NT2/D1 (cell line): ENCODE measurements at regions not wholly inside any gene's neighbourhood (a gene's known extent, or its start where the extent isn't known, plus 50 kb on each side); places are given as distances from the start of the nearest gene placed in this dataset.
"Not testable (repeated sequence)": the region's sequence is repeated elsewhere in the genome, so short reads cannot be mapped to it uniquely, and the experiment has no call there.

Experiments used
- DNase-seq: peaks from one replicate; pipeline ENCODE4 v3.0.0-alpha.2; 2011; ENCODE audit warnings: low read depth, low spot score
- H3K27me3 ChIP-seq: 2 replicates; pipeline ENCODE4 v1.6.0; 2011; ENCODE audit warnings: mild to moderate bottlenecking; ENCODE audit not compliant: insufficient read length, insufficient read depth
- H3K36me3 ChIP-seq: 2 replicates; pipeline ENCODE4 v1.6.1; 2011; ENCODE audit warnings: mild to moderate bottlenecking, low read length, mixed read lengths; ENCODE audit not compliant: insufficient read depth, insufficient read length
- H3K4me1 ChIP-seq: 2 replicates; pipeline ENCODE4 v1.5.1; 2011; ENCODE audit not compliant: insufficient read depth, insufficient read length
- H3K4me3 ChIP-seq: 2 replicates; pipeline ENCODE4 v1.5.1; 2011; ENCODE audit warnings: low read depth; ENCODE audit not compliant: insufficient read length
- H3K9ac ChIP-seq: 2 replicates; pipeline ENCODE4 v1.6.0; 2011; ENCODE audit warnings: low read depth; ENCODE audit not compliant: insufficient read length
- H3K9me3 ChIP-seq: 2 replicates; pipeline ENCODE4 v1.5.1; 2011; ENCODE audit warnings: mild to moderate bottlenecking, low read length; ENCODE audit not compliant: insufficient read depth
- SUZ12 ChIP-seq: IDR thresholded peaks from 2 replicates; pipeline ENCODE4 v1.6.1; 2011; ENCODE audit not compliant: insufficient read length, insufficient read depth; ENCODE audit errors: extremely low read depth
- YY1 ChIP-seq: IDR thresholded peaks from 2 replicates; pipeline ENCODE4 v1.6.1; 2011; ENCODE audit not compliant: insufficient read length, insufficient read depth
- ZNF274 ChIP-seq: IDR thresholded peaks from 2 replicates; pipeline ENCODE4 v1.6.1; 2011; ENCODE audit warnings: mild to moderate bottlenecking, low read depth, low read length

GRCh38 chr11:38884145-38884865 lies 2286.3 kb upstream of the RAG2 start:
- Histone ChIP-seq H3K4me3 (no peak overlapping the region), H3K36me3 (no peaks in the 10 kb centered on the region), H3K27me3 (no peaks in the 10 kb centered on the region), H3K9ac (no peak overlapping the region), H3K4me1 (no peaks in the 10 kb centered on the region), H3K9me3 (no peaks in the 10 kb centered on the region)
- TF ChIP-seq YY1 (no peak), ZNF274 (no peak), SUZ12 (no peak)
- no peak for DNase-seq

GRCh38 chr11:38867338-38867737 lies 2269.3 kb upstream of the RAG2 start:
- no peak overlapping the region for H3K4me3 ChIP-seq
- TF ChIP-seq YY1 (no peak), SUZ12 (no peak), ZNF274 (no peak)
- H3K27me3 ChIP-seq: no peaks in the 10 kb centered on the region
- no peaks in the 10 kb centered on the region for H3K4me1 ChIP-seq
- no peak overlapping the region for H3K9ac ChIP-seq
- no peaks in the 10 kb centered on the region for H3K36me3 ChIP-seq
- DNase-seq: no peak
- H3K9me3 ChIP-seq: peaks cover 12% of the 10 kb centered on the region

- Histone ChIP-seq H3K4me3 (no peak overlapping the region), H3K27me3 (no peaks in the 10 kb centered on the region), H3K9me3 (peaks cover 12% of the 10 kb centered on the region), H3K4me1 (no peaks in the 10 kb centered on the region), H3K9ac (no peak overlapping the region), H3K36me3 (no peaks in the 10 kb centered on the region)
- DNase-seq: no peak
- TF ChIP-seq SUZ12 (no peak), YY1 (no peak), ZNF274 (no peak)
These were observed 2267.9 kb upstream of the RAG2 start for GRCh38 chr11:38865922-38866321.

- Histone ChIP-seq H3K36me3 (no peaks in the 10 kb centered on the region), H3K9ac (no peak overlapping the region), H3K4me1 (no peaks in the 10 kb centered on the region), H3K4me3 (no peak overlapping the region), H3K9me3 (no peaks in the 10 kb centered on the region), H3K27me3 (no peaks in the 10 kb centered on the region)
- no peak for TF ChIP-seq YY1
- no peak for TF ChIP-seq ZNF274
- no peak for TF ChIP-seq SUZ12
- no peak for DNase-seq
These were observed 2245.0 kb upstream of the RAG2 start for GRCh38 chr11:38842991-38843390.

- Histone ChIP-seq H3K9me3 (no peaks in the 10 kb centered on the region), H3K36me3 (no peaks in the 10 kb centered on the region), H3K9ac (no peak overlapping the region), H3K4me1 (no peaks in the 10 kb centered on the region), H3K4me3 (no peak overlapping the region), H3K27me3 (no peaks in the 10 kb centered on the region)
- no peak for DNase-seq
- TF ChIP-seq SUZ12: no peak
- no peak for TF ChIP-seq ZNF274
- no peak for TF ChIP-seq YY1
These were observed 2241.0 kb upstream of the RAG2 start for GRCh38 chr11:38839071-38839470.

- Histone ChIP-seq H3K4me1 (no peaks in the 10 kb centered on the region), H3K36me3 (no peaks in the 10 kb centered on the region), H3K9me3 (no peaks in the 10 kb centered on the region), H3K4me3 (no peak overlapping the region), H3K27me3 (no peaks in the 10 kb centered on the region), H3K9ac (no peak overlapping the region)
- TF ChIP-seq YY1: no peak
- TF ChIP-seq ZNF274: no peak
- no peak for TF ChIP-seq SUZ12
- DNase-seq: no peak
These were observed 2237.9 kb upstream of the RAG2 start for GRCh38 chr11:38835966-38836365.

- Histone ChIP-seq H3K4me3 (no peak overlapping the region), H3K27me3 (no peaks in the 10 kb centered on the region), H3K36me3 (no peaks in the 10 kb centered on the region), H3K4me1 (no peaks in the 10 kb centered on the region), H3K9ac (no peak overlapping the region), H3K9me3 (peaks cover 19% of the 10 kb centered on the region; the same call in 1 of the 2 replicates)
- DNase-seq: peak; percentile 47
- TF ChIP-seq SUZ12 (no peak), YY1 (no peak), ZNF274 (no peak)
These were observed 2226.5 kb upstream of the RAG2 start for GRCh38 chr11:38824573-38824972.

- H3K9me3 ChIP-seq, DNase-seq, H3K27me3 ChIP-seq, H3K36me3 ChIP-seq, H3K4me3 ChIP-seq, H3K9ac ChIP-seq, H3K4me1 ChIP-seq: not testable (repeated sequence)
These were observed 2223.8 kb upstream of the RAG2 start for GRCh38 chr11:38821786-38822185.
